Uterus (tissue), 3 donors: ENCODE measurements at regions not wholly inside any gene's neighbourhood (a gene's known extent, or its start where the extent isn't known, plus 50 kb on each side); places are given as distances from the start of the nearest gene placed in this dataset.

ENCODE experiments used
- DNase-seq, 2 donors: peaks; one replicate each; pipeline ENCODE4 v3.0.0-alpha.2; 2019 to 2020
- H3K27ac ChIP-seq, 2 donors: fragments of 200-600 bp; sonication (generic); 1 replicate in 1 of 2; 2 replicates in 1 of 2; pipeline ENCODE4 v1.5.1; 2016 to 2018
- H3K27me3 ChIP-seq, 2 donors: fragments of 200-600 bp; sonication (generic); one replicate each; pipeline ENCODE4 v1.5.1; 2018 to 2019; ENCODE audit warnings: control low read depth in 1 of 2
- H3K36me3 ChIP-seq, 2 donors: fragments of 200-600 bp; sonication (generic); one replicate each; pipeline ENCODE4 v1.5.1; 2019; ENCODE audit warnings: control low read depth in 1 of 2
- H3K4me1 ChIP-seq, 2 donors: fragments of 200-600 bp; sonication (generic); one replicate each; pipeline ENCODE4 v1.5.1; 2018 to 2019; ENCODE audit warnings: control low read depth in 1 of 2
- H3K4me3 ChIP-seq, 2 donors: fragments of 200-600 bp; sonication (generic); 1 replicate in 1 of 2; 2 replicates in 1 of 2; pipeline ENCODE4 v1.5.1; 2018 to 2019; ENCODE audit warnings: mild to moderate bottlenecking in 1 of 2
- H3K9me3 ChIP-seq, 2 donors: fragments of 200-600 bp; sonication (generic); one replicate each; pipeline ENCODE4 v1.5.1; 2019; ENCODE audit warnings: control low read depth in 1 of 2
- CTCF ChIP-seq, 4 experiments: fragments of 200-600 bp in 2 of 4; fragments of 450-650 bp in 2 of 4; sonication (generic) in 2 of 4; IDR thresholded peaks; one replicate each; pipeline ENCODE4 v1.5.1; 2016 to 2019; ENCODE audit warnings: antibody characterized with exemption in 4 of 4, mild to moderate bottlenecking in 2 of 4, moderate library complexity in 1 of 4
- POLR2A ChIP-seq, 2 donors: fragments of 450-650 bp; IDR thresholded peaks; one replicate each; pipeline ENCODE4 v1.6.1; 2016; ENCODE audit warnings: antibody characterized with exemption in 2 of 2, mild to moderate bottlenecking in 1 of 2, moderate library complexity in 1 of 2
- intact Hi-C: fragments of 100-400 bp; cut with DNase I; formaldehyde crosslinking; loops from one replicate; pipeline ENCODE4 v1.15.1; 2023; ENCODE audit warnings: low total_unique reads
- donor health status: DM: yes; HTN: yes; CAD: no.

GRCh38 chr4:126470862-126471261, 1156.1 kb downstream of the FAT4 start:
- no peaks in the 10 kb centered on the region for H3K9me3 ChIP-seq
- H3K36me3 ChIP-seq: no peaks in the 10 kb centered on the region
- no peak overlapping the region for H3K27ac ChIP-seq
- H3K4me1 ChIP-seq: no peaks in the 10 kb centered on the region
- TF ChIP-seq POLR2A (IDR thresholded peaks at IDR 0.05) (no peak), CTCF (IDR thresholded peaks at IDR 0.05) (no peak)
- H3K4me3 ChIP-seq: no peak overlapping the region
- intact Hi-C loops: no loop called here
- DNase-seq: no peak
- H3K27me3 ChIP-seq: no peaks in the 10 kb centered on the region

GRCh38 chr4:126475730-126476129, 1157.0 kb upstream of the INTU start:
- Histone ChIP-seq H3K27me3 (no peaks in the 10 kb centered on the region), H3K4me3 (no peak overlapping the region), H3K27ac (no peak overlapping the region), H3K4me1 (no peaks in the 10 kb centered on the region), H3K36me3 (no peaks in the 10 kb centered on the region), H3K9me3 (no peaks in the 10 kb centered on the region)
- intact Hi-C loops: no loop called here
- no peak for TF ChIP-seq CTCF (IDR thresholded peaks at IDR 0.05)
- TF ChIP-seq POLR2A (IDR thresholded peaks at IDR 0.05): no peak
- no peak for DNase-seq

GRCh38 chr4:126479709-126480108, 1153.0 kb upstream of the INTU start:
- TF ChIP-seq POLR2A (IDR thresholded peaks at IDR 0.05): no peak
- TF ChIP-seq CTCF (IDR thresholded peaks at IDR 0.05): no peak
- intact Hi-C loops: no loop called here

GRCh38 chr4:126482311-126482710, 1150.4 kb upstream of the INTU start:
- H3K9me3 ChIP-seq: no peaks in the 10 kb centered on the region
- no peak for DNase-seq
- no peak for TF ChIP-seq POLR2A (IDR thresholded peaks at IDR 0.05)
- TF ChIP-seq CTCF (IDR thresholded peaks at IDR 0.05): no peak
- no peaks in the 10 kb centered on the region for H3K4me1 ChIP-seq
- H3K4me3 ChIP-seq: no peak overlapping the region
- intact Hi-C loops: no loop called here
- no peaks in the 10 kb centered on the region for H3K36me3 ChIP-seq
- H3K27me3 ChIP-seq: no peaks in the 10 kb centered on the region
- H3K27ac ChIP-seq: no peak overlapping the region

More at GRCh38 chr4:126479709-126480108, 1153.0 kb upstream of the INTU start:
- Histone ChIP-seq H3K27me3 (no peaks in the 10 kb centered on the region), H3K36me3 (no peaks in the 10 kb centered on the region), H3K9me3 (no peaks in the 10 kb centered on the region), H3K4me3 (no peak overlapping the region), H3K4me1 (no peaks in the 10 kb centered on the region), H3K27ac (no peak overlapping the region)
- DNase-seq: no peak

- no peaks in the 10 kb centered on the region for H3K36me3 ChIP-seq
- TF ChIP-seq CTCF (IDR thresholded peaks at IDR 0.05): no peak
- TF ChIP-seq POLR2A (IDR thresholded peaks at IDR 0.05): no peak
- H3K9me3 ChIP-seq: no peaks in the 10 kb centered on the region
- DNase-seq: no peak
- H3K27ac ChIP-seq: no peak overlapping the region
- H3K4me3 ChIP-seq: no peak overlapping the region
- intact Hi-C loops: no loop called here
- H3K4me1 ChIP-seq: no peaks in the 10 kb centered on the region
- H3K27me3 ChIP-seq: no peaks in the 10 kb centered on the region
Observed at GRCh38 chr4:126486377-126486776, 1146.4 kb upstream of the INTU start.
